ENCODE measurements at regions not wholly inside any gene's neighbourhood (a gene's known extent, or its start where the extent isn't known, plus 50 kb on each side); places are given as distances from the start of the nearest gene placed in this dataset.

DNA sequence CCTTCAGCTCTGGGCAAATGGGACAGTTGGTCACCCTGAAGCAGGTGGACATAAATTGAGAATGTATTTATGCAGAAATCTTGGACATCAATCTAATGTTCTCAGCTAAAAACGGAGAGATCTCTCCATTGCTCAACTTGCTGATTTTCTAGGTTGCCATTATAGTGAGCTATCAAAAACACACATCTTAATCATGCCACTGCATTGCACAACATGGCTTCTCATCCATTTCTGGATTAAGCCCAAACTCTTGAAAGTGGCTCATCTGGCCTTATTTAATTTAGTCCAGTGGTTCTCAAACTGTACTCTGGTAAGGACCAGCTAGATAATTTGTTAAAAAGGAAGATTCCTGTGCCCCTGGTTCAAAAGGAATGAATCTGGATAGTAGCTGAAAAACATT, 324.9 kb upstream of the CITED2 start:
- TF ChIP-seq, protein P1, sequence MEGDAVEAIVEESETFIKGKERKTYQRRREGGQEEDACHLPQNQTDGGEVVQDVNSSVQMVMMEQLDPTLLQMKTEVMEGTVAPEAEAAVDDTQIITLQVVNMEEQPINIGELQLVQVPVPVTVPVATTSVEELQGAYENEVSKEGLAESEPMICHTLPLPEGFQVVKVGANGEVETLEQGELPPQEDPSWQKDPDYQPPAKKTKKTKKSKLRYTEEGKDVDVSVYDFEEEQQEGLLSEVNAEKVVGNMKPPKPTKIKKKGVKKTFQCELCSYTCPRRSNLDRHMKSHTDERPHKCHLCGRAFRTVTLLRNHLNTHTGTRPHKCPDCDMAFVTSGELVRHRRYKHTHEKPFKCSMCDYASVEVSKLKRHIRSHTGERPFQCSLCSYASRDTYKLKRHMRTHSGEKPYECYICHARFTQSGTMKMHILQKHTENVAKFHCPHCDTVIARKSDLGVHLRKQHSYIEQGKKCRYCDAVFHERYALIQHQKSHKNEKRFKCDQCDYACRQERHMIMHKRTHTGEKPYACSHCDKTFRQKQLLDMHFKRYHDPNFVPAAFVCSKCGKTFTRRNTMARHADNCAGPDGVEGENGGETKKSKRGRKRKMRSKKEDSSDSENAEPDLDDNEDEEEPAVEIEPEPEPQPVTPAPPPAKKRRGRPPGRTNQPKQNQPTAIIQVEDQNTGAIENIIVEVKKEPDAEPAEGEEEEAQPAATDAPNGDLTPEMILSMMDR (conservative IDR thresholded peaks at IDR 0.05) = no peak
- TF ChIP-seq EZH2 (IDR thresholded peaks at IDR 0.05; ENCODE audit: low read depth) = no peak

Data from PC-9 (cell line).